GM12891 (cell line): ENCODE measurements at regions not wholly inside any gene's neighbourhood (a gene's known extent, or its start where the extent isn't known, plus 50 kb on each side); places are given as distances from the start of the nearest gene placed in this dataset.

Experiments used
- DNase-seq: peaks from one replicate; pipeline ENCODE4 v3.0.0; 2011; ENCODE audit warnings: low spot score; ENCODE audit not compliant: insufficient read length
- FAIRE-seq: peaks from 2 replicates; lab custom pipeline; 2011; peaks lifted over from hg19 to GRCh38; lab: Jason Lieb, UNC
- PAX5 ChIP-seq: IDR thresholded peaks from 2 replicates; pipeline ENCODE4 v1.6.1; 2011; ENCODE audit warnings: low read length, moderate library complexity, mild to moderate bottlenecking; ENCODE audit not compliant: insufficient read depth, severe bottlenecking
- POLR2A ChIP-seq: IDR thresholded peaks from 2 replicates; pipeline ENCODE4 v1.6.1; 2011; ENCODE audit warnings: low read depth, low read length, control low read depth
- POLR2AphosphoS5 ChIP-seq: IDR thresholded peaks from 2 replicates; pipeline ENCODE4 v1.6.1; 2011; ENCODE audit warnings: low read depth, low read length, control low read depth
- POU2F2 ChIP-seq: IDR thresholded peaks from 2 replicates; pipeline ENCODE4 v1.6.1; 2011; ENCODE audit warnings: low read depth, mild to moderate bottlenecking, control low read depth, low read length, moderate library complexity
- SPI1 ChIP-seq: IDR thresholded peaks from 2 replicates; pipeline ENCODE4 v1.6.1; 2011; ENCODE audit warnings: low read depth, low read length, control low read depth
- TAF1 ChIP-seq: IDR thresholded peaks from 2 replicates; pipeline ENCODE4 v1.6.1; 2011; ENCODE audit warnings: low read depth, low read length, control low read depth

GRCh38 chr6:88276331-88276730 lies 110.2 kb upstream of the CNR1 start:
- FAIRE-seq = no peak
- TF ChIP-seq SPI1 (no peak), PAX5 (no peak), POLR2A (no peak), TAF1 (no peak), POLR2AphosphoS5 (no peak), POU2F2 (no peak)
- DNase-seq = no peak

- no peak for TF ChIP-seq POLR2A
- TF ChIP-seq POU2F2 = no peak
- no peak for TF ChIP-seq PAX5
- no peak for TF ChIP-seq POLR2AphosphoS5
- TF ChIP-seq SPI1 = no peak
- TF ChIP-seq TAF1 = no peak
- no peak for FAIRE-seq
- no peak for DNase-seq
Observed at GRCh38 chr6:88268508-88268907, 102.4 kb upstream of the CNR1 start.

GRCh38 chr6:88266126-88266525 lies 100.0 kb upstream of the CNR1 start:
- no peak for DNase-seq
- TF ChIP-seq POLR2AphosphoS5 (no peak), POLR2A (no peak)
- no peak for FAIRE-seq

GRCh38 chr6:88263591-88263990 lies 97.4 kb upstream of the CNR1 start:
- FAIRE-seq = no peak
- TF ChIP-seq TAF1 = no peak
- TF ChIP-seq POLR2A = no peak
- no peak for TF ChIP-seq POU2F2
- DNase-seq = no peak

DNA sequence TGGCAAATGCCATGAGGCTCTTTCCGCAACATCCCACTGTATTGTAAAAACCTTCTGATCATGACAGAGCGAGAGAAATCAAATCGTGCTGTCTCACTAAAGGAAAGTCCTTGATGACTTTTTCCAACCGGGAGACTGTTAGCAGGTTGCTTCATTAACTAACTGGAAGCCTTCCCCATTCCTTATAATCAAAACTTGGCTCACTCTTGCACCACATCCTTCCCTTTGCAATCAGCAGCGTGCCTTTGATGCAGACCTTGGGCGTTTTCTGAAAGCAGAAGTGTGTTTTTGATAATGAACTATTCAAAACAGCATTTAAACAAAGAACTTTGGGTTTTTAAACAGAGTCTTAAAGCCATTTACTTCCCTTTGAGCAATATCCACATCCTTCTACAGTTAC lies 96.2 kb upstream of the CNR1 start:
- TF ChIP-seq PAX5 (no peak), SPI1 (peak; percentile 16; the same call in 1 of the 2 replicates)
- DNase-seq = no peak
- FAIRE-seq = no peak

DNA sequence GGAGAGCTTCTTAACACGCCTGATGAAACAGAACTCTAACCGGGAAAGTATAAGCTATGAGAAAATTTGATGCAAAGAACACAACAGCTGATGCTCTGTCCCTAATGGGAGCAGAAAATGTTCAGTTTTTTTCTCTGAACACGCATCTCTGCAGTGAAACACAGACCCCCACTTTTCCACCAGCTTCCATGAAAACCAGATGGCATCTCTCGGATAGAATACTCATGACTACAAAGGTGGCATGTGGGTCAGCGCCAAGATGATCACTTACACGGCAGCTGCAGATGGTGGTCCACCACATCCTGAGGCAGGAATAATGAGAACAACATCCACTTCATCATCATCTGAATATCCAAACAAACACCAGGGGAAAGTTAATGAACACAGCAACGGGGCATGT lies 85.2 kb upstream of the CNR1 start:
- DNase-seq (no peak), FAIRE-seq (no peak)
- no peak for TF ChIP-seq TAF1
- no peak for TF ChIP-seq SPI1
- no peak for TF ChIP-seq PAX5
- no peak for TF ChIP-seq POU2F2
- TF ChIP-seq POLR2AphosphoS5 = no peak
- no peak for TF ChIP-seq POLR2A

GRCh38 chr6:88248709-88249321 lies 82.7 kb upstream of the CNR1 start:
- DNase-seq = no peak
- TF ChIP-seq PAX5 (no peak), POLR2AphosphoS5 (no peak), POLR2A (no peak), SPI1 (no peak), POU2F2 (no peak), TAF1 (no peak)
- no peak for FAIRE-seq

GRCh38 chr6:88246654-88247053 lies 80.5 kb upstream of the CNR1 start:
- no peak for FAIRE-seq
- TF ChIP-seq POU2F2 (no peak), PAX5 (no peak), SPI1 (no peak), POLR2A (no peak), POLR2AphosphoS5 (no peak), TAF1 (no peak)
- DNase-seq = no peak

DNA sequence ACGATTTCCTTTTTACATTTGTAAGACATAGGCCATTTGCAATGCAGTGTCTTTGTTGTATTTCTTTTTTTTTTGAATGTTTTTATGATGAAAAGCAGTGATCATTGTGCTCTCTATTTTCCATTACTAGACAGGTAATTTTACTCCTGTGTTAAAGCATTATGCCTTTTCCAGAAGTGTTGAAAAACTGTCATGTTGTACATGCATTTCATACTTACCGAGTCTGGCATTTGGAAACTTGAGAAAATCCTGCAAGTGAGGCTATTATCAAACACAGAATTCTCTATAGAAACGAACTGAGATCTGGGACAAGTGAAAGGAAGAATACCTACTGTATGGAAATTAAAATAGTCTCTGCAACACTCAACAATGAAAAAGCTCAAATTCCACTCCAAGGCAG lies 78.6 kb upstream of the CNR1 start:
- FAIRE-seq = no peak

DNA sequence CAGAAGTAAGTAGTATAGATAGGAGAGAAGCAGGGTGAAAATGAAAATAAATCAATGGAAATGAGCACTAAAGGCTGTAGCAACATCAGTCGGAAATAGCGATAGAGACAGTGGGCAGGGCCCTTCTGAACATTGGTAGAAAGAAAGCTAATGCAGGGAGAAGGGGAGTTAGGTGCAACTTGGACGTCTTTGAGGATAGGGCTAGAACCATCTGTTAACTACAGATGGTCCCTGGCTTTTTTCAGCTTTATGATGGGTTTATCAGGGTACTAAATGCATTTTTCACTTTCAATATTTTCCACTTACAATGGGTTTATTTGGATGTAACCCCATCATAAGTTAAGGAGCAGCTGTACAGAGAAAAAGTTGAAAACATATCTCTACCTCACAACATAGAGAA lies 72.8 kb upstream of the CNR1 start:
- FAIRE-seq (no peak), DNase-seq (no peak)
- no peak for TF ChIP-seq SPI1
- TF ChIP-seq TAF1 = no peak

More for the DNA sequence above, 78.6 kb upstream of the CNR1 start:
- DNase-seq = no peak
- no peak for TF ChIP-seq POLR2AphosphoS5
- no peak for TF ChIP-seq SPI1
- TF ChIP-seq PAX5 = no peak
- TF ChIP-seq POU2F2 = no peak
